Brain microvascular endothelial cell (primary cell): ENCODE measurements at regions not wholly inside any gene's neighbourhood (a gene's known extent, or its start where the extent isn't known, plus 50 kb on each side); places are given as distances from the start of the nearest gene placed in this dataset.

Experiments used
- DNase-seq: peaks from one replicate; pipeline ENCODE4 v3.0.0-alpha.2; 2020
- H3K27ac ChIP-seq: fragments of 250-450 bp; sonication (Bioruptor Pico); 2 replicates; pipeline ENCODE4 v1.5.1; 2020; ENCODE audit warnings: mild to moderate bottlenecking, moderate library complexity
- H3K27me3 ChIP-seq: fragments of 250-450 bp; sonication (Bioruptor Pico); replicated peaks from 2 replicates; pipeline ENCODE4 v1.5.1; 2020; ENCODE audit warnings: mild to moderate bottlenecking
- H3K36me3 ChIP-seq: fragments of 250-450 bp; sonication (Bioruptor Pico); replicated peaks from 2 replicates; pipeline ENCODE4 v1.5.1; 2020; ENCODE audit warnings: mild to moderate bottlenecking
- H3K4me3 ChIP-seq: 2 replicates; pipeline ENCODE4 v1.5.1; 2011; ENCODE audit warnings: low read depth, mild to moderate bottlenecking, control low read depth, low read length, moderate library complexity
- in situ Hi-C: cut with HindIII; loops from 2 replicates; pipeline ENCODE4 v1.10.0; 2017; ENCODE audit warnings: low sequenced_read_pairs, low pct_ligation_motif_present
- TF ChIP-seq, protein P1 (sequence below): IDR thresholded peaks from 2 replicates; pipeline ENCODE4 v1.5.1; 2011; ENCODE audit warnings: low read depth, mild to moderate bottlenecking, moderate library complexity, low read length, control low read depth, inconsistent platforms; ENCODE audit errors: missing control alignments

DNA sequence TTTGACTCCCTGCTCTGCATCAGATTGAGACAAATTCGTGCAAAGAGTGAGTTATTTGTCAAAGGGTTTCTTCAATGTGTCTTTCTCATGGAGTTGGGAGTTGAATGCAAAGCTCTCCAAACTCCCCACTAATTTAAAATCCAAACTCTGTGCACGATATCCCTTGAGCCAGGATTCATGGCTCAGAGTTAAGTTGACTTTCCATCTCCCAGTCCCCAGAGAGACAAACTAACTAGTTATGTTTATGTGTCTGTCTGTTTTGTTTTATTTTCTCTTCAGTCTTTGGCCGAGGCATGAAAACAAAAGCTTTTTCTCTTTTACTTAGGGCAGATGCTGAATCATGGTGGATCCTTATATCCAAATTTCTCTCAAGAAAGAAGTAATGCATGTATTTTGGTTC, 570.0 kb upstream of the CDH5 start:
- no peak for DNase-seq
- TF ChIP-seq, protein P1, sequence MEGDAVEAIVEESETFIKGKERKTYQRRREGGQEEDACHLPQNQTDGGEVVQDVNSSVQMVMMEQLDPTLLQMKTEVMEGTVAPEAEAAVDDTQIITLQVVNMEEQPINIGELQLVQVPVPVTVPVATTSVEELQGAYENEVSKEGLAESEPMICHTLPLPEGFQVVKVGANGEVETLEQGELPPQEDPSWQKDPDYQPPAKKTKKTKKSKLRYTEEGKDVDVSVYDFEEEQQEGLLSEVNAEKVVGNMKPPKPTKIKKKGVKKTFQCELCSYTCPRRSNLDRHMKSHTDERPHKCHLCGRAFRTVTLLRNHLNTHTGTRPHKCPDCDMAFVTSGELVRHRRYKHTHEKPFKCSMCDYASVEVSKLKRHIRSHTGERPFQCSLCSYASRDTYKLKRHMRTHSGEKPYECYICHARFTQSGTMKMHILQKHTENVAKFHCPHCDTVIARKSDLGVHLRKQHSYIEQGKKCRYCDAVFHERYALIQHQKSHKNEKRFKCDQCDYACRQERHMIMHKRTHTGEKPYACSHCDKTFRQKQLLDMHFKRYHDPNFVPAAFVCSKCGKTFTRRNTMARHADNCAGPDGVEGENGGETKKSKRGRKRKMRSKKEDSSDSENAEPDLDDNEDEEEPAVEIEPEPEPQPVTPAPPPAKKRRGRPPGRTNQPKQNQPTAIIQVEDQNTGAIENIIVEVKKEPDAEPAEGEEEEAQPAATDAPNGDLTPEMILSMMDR: no peak
- H3K27ac ChIP-seq: no peak overlapping the region
- H3K4me3 ChIP-seq: no peak overlapping the region
- H3K36me3 ChIP-seq: no peaks in the 10 kb centered on the region
- H3K27me3 ChIP-seq: no peaks in the 10 kb centered on the region
- in situ Hi-C loops: no loop called here

DNA sequence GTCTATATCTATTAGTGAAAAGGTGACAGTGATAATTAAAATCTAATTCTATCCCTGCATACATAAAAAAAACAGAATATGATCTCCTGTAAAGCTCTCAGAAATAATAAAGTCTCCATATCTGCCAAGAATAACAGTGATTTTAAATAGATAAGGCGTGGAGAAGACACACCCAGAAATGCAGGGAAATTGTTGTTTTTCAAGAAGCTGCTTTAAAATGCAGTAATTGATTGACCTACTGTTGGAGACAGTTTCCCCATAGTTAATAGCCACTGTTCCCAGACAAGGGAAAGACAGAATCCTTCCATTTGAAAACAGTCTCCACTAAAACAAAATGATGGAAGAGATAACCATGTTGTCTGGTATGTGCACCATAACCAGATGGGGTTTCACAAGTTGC, 571.5 kb upstream of the CDH5 start:
- H3K27ac ChIP-seq: no peak overlapping the region

DNA sequence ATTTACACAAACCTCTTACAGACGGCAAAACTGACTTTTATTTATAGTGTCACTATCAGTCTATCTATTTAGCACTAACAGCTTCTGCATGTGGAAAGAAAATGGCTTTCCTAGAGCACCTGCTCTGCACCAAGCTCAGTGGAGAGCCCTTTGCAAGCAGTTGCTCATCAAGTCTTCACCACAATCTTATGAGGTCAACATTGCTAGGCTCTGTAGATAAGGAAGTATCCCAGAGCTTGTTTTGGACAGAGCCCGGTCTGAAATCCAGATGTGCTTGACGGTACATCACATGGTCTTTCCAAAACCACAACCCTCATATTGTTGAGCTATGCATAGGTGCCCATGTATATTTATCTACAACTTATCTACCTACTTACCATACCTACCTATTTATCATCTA, 572.7 kb upstream of the CDH5 start:
- Histone ChIP-seq H3K36me3 (no peaks in the 10 kb centered on the region), H3K4me3 (no peak overlapping the region)
- TF ChIP-seq, protein P1: no peak

More for the DNA sequence above, 571.5 kb upstream of the CDH5 start:
- Histone ChIP-seq H3K4me3 (no peak overlapping the region), H3K36me3 (no peaks in the 10 kb centered on the region), H3K27me3 (no peaks in the 10 kb centered on the region)
- TF ChIP-seq, protein P1: no peak
- DNase-seq: no peak
- in situ Hi-C loops: no loop called here

DNA sequence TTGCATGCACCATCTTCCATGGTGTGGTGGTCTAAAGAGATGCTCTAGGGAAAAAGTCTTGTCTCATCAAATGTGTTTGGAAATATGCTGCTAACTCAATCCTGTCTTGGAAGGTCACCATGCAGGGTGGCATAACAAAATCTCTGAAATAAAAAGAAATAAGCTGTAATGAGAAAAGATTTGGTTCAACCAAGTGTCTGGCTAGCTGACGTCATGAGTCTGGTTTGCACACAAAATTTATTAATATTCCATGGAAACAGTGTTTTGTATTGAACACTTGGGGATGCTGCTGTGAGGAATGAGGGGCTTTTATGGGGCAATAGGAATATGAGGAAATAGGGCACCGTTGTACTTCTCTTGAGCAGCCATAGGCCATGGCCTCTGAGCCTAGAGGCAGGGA, 575.7 kb upstream of the CDH5 start:
- Histone ChIP-seq H3K27me3 (no peaks in the 10 kb centered on the region), H3K36me3 (no peaks in the 10 kb centered on the region), H3K4me3 (no peak overlapping the region), H3K27ac (no peak overlapping the region)
- no peak for DNase-seq
- in situ Hi-C loops: no loop called here
- TF ChIP-seq, protein P1: no peak

More for the DNA sequence above, 572.7 kb upstream of the CDH5 start:
- H3K27me3 ChIP-seq: no peaks in the 10 kb centered on the region
- in situ Hi-C loops: no loop called here
- no peak overlapping the region for H3K27ac ChIP-seq
- DNase-seq: no peak

DNA sequence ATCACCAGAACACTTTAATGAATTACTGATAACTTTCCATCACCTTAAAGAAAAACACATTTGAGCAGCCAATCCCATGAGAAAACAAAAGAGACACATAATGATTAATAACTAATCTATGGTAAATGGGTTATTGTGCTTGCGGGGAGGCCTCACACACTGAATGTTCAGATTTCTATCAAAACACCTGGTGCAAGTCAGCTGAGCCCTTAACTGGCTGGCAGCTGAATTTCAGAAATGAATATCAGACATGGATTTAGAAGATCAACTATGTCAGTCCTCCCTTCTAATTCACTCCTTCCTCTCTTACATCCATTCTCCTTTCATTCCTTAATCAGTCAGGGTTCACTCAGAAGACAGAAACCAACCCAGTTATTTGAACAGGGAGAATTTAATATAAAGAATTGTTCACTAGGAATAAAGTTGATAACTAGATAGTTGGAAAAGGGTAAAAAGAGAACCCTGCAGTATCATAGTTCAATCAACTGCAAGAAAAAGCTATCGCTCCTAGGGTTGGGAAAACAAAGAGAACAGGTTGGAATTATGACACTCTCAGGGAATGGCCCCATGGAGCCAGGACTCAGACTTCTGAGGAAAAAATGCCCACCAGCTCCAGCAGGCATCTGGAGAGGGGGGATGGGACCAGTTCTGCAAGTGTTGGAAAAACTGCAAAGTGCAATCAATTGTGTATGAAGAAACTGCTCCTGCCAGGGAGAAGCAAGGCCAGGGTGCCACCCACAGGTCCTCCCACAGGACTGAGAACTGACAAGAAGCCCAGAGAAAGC, 577.1 kb upstream of the CDH5 start:
- no peak for DNase-seq
- Histone ChIP-seq H3K27ac (no peak overlapping the region), H3K27me3 (no peaks in the 10 kb centered on the region), H3K4me3 (no peak overlapping the region), H3K36me3 (no peaks in the 10 kb centered on the region)
- TF ChIP-seq, protein P1: no peak
- in situ Hi-C loops: no loop called here

DNA sequence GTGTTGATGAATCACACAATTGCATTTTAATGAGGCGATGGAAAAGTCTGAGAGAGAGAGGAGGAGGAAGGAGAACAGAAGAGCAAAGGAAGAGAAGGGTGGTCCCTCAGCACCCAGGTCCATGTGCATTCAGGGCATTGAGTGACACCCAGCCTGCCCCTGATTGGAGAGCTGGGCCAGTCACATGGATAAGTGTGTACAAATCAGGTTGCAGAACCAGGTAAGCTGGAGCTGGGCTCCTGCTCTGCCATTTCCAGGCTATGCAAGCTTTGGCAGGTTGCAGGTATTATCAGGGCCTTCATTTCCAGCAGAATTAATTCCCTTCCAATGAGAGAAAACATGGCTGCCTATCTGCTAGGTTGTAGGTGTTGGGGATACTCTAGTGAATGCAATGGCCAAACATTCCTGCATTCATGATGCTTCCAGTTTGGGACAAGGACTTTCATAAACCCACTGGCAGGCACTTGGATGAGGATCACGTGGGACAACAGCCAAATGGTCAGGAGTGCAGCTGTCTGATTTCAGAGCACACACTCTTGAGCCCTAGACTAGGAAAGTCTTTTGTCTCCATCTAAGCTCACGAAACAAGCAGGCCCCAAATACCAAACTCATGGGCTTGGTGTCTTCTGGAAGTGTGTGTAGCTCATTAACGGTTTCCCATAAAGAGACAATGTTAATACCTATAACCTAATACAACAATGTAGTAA, 577.9 kb upstream of the CDH5 start:
- no peak overlapping the region for H3K4me3 ChIP-seq
- no peak for DNase-seq
- H3K36me3 ChIP-seq: no peaks in the 10 kb centered on the region
- no peaks in the 10 kb centered on the region for H3K27me3 ChIP-seq
- in situ Hi-C loops: no loop called here
- no peak overlapping the region for H3K27ac ChIP-seq
- TF ChIP-seq, protein P1: no peak
